Stimulated activated CD4-positive, alpha-beta T cell treated with anti-CD3 and anti-CD28 coated beads, Interleukin-2, amount 100 ng/mL, for 24 hours (primary cell): ENCODE measurements at regions not wholly inside any gene's neighbourhood (a gene's known extent, or its start where the extent isn't known, plus 50 kb on each side); places are given as distances from the start of the nearest gene placed in this dataset.

ENCODE experiments used
- DNase-seq, 2 donors: peaks; one replicate each; pipeline ENCODE4 v3.0.0-alpha.2; 2020

- DNase-seq, result no peak
These were observed 244.3 kb downstream of the BRD1 start for GRCh38 chr22:49583341-49583740.

GRCh38 chr22:49582678-49583077 is 245.0 kb downstream of the BRD1 start:
- no peak for DNase-seq

GRCh38 chr22:49582181-49582580 is 245.5 kb downstream of the BRD1 start:
- DNase-seq, result no peak

- no peak for DNase-seq
These were observed 247.6 kb downstream of the BRD1 start for GRCh38 chr22:49580024-49580423.

GRCh38 chr22:49577168-49578060 is 250.3 kb downstream of the BRD1 start:
- no peak for DNase-seq

GRCh38 chr22:49576241-49577141 is 251.2 kb downstream of the BRD1 start:
- no peak for DNase-seq

- no peak for DNase-seq
These were observed 252.0 kb downstream of the BRD1 start for GRCh38 chr22:49575703-49576081.

- DNase-seq, result no peak
These were observed 252.6 kb downstream of the BRD1 start for GRCh38 chr22:49574881-49575702.

- DNase-seq, result no peak
These were observed 253.3 kb downstream of the BRD1 start for GRCh38 chr22:49574205-49574880.

GRCh38 chr22:49573109-49573765 is 254.4 kb downstream of the BRD1 start:
- no peak for DNase-seq

GRCh38 chr22:49571326-49571725 is 256.3 kb downstream of the BRD1 start:
- no peak for DNase-seq

GRCh38 chr22:49570032-49570848 is 257.4 kb downstream of the BRD1 start:
- DNase-seq, result no peak

- no peak for DNase-seq
These were observed 258.2 kb downstream of the BRD1 start for GRCh38 chr22:49569286-49570031.

GRCh38 chr22:49568751-49569285 is 258.9 kb downstream of the BRD1 start:
- DNase-seq, result no peak

GRCh38 chr22:49567899-49568750 is 259.5 kb downstream of the BRD1 start:
- DNase-seq, result no peak

GRCh38 chr22:49566693-49567092 is 261.0 kb downstream of the BRD1 start:
- no peak for DNase-seq

- no peak for DNase-seq
These were observed 261.5 kb downstream of the BRD1 start for GRCh38 chr22:49566141-49566541.

- DNase-seq, result no peak
These were observed 262.2 kb downstream of the BRD1 start for GRCh38 chr22:49565516-49565855.
